HL-60/S4 treated with retinoic acid at 250 ng/mL for 4 days and 3 days (cell line): ENCODE measurements at regions not wholly inside any gene's neighbourhood (a gene's known extent, or its start where the extent isn't known, plus 50 kb on each side); places are given as distances from the start of the nearest gene placed in this dataset.

Experiments
- in situ Hi-C: fragments of 300-500 bp; cut with MboI; formaldehyde crosslinking; loops from 2 replicates; pipeline ENCODE4 v1.7.0; 2022; ENCODE audit warnings: low sequenced_read_pairs

DNA sequence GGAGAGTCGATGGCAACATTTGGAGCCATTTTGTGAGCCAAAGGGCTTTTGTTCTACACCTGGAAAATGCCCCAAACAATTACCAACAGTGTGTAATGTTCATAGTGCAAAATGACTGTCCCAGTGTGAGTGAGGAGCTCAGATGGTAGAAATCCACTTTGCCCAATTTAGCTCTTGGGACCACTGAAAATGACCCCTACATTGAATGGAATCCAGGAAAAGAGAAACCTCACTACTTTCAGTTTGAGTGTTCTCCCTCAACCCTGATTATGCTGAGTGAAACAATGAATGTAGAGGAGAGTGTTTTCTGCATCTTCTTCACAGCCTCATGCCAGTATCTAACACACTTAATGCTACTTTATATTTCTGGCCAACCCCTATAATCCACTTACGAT is 84.9 kb upstream of the NRN1 start:
- in situ Hi-C loops: no loop called here

DNA sequence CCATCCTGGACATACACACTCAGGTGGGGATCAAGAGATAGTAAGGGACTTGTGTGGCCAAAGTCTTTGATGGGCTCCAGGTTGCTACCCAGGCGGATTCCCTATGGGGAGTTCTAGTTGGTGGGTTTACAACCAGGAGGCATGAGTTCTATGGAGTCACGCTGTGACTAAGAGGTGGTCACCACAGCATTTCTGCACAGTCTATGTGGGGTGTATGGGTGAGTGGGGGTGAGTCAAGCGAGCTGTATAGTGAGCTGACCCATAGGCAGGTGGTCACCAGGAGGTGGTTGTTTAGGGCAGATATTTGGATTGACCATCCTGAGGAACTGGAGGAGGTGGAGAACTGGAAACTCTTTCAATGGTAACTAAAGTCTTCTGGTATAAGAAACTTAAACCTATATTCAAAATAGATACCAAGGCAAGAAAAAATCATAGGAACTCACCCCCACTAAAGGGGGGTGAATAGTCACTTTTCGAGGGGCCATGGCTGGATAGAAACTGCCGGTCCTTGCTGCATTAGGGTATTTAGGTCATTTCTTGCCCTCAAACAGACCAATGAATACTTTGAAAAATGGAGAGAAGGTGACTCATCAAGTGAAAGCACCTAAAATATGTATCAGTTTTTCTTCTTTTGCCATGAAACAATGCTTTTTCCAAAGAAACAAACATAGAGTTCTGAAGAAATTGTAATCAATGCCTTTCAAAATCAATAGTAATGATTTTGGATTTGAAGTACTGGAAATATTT is 84.3 kb upstream of the NRN1 start:
- in situ Hi-C loops: no loop called here

DNA sequence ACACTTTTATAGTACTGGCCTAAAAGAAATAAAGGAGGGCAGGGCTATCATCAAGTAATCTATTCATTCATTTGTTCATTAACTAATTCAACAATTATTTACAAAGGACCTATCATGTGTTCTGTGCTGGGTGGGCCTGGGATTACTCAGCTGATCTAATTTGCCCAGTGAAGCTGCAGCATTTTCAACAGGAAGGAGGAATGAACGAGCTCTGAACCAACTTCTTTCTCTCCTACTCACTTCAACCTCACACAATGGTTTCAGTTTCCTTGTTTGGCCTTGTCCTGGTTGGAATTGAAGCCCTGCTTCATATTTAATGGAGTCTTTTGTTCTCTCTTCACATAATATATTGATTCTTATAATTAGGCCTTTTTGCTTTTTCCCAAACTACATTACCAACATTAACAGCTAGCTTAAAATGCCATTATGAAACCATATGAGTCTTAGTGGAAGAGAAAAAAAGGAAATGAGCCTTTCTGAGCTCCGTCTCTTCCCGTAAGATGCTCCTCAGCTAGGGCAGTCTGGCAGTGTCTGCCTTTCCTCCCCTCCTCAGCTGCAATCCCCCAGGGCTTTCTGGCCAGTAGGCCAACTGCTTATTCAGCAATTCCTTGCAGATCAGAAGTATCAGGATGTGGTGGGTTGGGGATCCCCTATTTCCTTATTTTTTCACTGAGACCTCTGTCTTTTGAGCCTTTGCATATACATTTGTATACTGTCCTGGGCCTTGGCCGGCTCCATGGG is 79.4 kb upstream of the NRN1 start:
- in situ Hi-C loops: no loop called here

DNA sequence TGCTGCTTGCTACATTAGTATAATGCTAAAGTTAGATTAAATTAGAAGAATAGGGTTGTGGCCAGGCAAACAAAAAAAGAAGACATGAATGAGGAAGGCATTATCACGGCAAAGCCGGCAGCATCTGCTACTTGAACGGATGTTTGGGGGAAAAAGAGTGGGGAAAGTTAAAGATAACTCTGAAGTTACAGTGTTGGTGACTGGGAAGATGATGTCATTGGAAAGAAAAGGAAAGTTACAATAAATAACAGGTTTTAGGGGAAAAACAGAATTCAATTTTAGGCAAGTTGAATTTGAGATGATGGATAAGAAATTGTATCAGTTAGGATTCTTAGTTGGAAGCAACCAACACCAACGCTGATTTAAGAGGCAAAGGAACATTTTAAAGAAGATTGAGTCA is 74.2 kb upstream of the NRN1 start:
- in situ Hi-C loops: no loop called here

DNA sequence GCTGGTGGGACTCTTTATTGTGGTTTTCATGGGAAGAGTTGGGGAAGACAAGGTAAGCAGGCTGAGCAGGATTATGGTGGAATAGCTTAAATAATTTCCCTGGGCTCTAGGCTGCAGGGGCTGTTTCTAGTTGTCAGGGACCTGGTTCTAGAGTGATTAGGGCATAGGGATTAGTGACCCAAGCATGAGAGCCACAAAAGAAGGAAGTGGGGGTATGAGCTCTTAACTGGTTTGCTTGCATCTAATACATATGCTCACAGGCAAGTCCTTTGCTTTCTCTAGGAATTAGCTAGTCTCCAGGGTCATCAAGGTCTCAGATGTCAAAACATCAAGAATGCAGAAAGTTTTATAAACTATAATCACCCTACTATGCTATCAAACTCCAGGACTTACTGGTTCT is 67.5 kb upstream of the NRN1 start:
- in situ Hi-C loops: loop anchor here (25.0 kb wide), 1 partner anchor 463 kb away; no protein-coding TSS in a partner anchor

DNA sequence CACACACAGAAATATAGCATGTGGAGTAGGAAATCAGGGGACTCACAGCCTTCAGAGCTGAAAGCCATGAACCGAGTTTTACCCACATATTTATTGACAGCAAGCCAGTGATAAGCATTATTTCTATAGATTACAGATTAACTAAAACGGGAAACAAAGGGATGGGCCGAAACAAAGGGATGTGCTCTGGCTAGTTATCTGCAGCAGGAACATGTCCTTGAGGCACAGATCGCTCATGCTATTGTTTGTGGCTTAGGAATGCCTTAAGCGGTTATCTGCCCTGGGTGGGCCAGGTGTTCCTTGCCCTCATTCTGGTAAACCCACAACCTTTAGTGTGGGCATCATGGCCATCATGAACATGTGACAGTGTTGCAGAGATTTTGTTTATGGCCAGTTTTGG is 61.4 kb upstream of the NRN1 start:
- in situ Hi-C loops: loop anchor here (25.0 kb wide), 1 partner anchor 469 kb away; no protein-coding TSS in a partner anchor

DNA sequence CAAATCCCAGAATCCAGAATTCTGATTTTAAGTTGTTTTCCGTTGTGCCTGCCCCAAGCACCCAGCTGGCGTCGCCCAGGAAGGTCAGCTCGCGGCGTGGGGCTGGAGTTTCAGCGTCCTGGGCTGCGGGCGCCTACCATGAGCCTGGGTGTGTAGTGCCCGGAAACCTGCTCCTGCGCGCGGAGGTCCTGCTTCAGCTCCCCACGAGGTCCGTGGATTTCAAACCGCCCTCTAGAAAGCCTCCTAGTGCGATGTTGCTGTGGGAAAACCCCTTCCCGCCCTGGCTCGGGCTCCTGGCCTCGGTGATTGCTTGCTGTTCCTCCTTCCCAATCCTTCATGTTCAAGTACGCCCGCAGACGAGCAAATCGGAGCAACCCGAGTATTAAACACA is 51.3 kb upstream of the NRN1 start:
- in situ Hi-C loops: loop anchor here (25.0 kb wide), 1 partner anchor 479 kb away; no protein-coding TSS in a partner anchor

DNA sequence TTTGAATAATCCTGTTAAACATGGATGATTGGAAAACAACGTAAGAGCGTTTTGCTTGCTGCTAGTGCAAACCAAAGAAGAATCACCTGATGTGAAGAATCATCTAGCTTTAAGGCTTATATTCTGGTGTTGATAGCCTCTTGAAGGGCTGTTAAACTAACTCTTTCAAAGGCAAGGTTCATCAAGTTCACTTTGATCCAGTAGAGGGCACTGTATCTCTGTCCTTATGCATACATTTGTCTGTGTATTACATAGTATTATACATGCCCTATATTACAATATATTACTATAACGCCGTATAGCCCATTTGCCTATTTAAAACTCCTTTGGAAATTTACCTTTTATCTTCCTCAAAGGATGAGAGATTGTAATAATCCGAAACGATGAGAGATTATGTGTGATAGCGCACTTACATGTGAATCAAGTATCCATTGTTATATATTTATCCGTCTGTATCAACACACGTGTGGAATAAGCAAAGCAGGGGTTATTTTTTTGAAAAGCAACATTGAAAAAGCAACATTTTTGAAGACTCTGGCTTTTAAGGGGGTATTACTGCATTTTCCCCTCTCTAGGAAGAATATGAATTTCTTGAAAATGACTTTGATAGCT is 50.8 kb upstream of the NRN1 start:
- in situ Hi-C loops: loop anchor here (25.0 kb wide), 1 partner anchor 480 kb away; no protein-coding TSS in a partner anchor
